Neuronal stem cell (in vitro differentiated cells): ENCODE measurements at regions not wholly inside any gene's neighbourhood (a gene's known extent, or its start where the extent isn't known, plus 50 kb on each side); places are given as distances from the start of the nearest gene placed in this dataset.

Experiments used
- DNase-seq: peaks from one replicate; pipeline ENCODE4 v3.0.0-alpha.2; 2013; ENCODE audit warnings: low spot score
- H2AFZ ChIP-seq: one replicate; pipeline ENCODE4 v1.6.1; 2013; ENCODE audit warnings: mild to moderate bottlenecking, low read length, inconsistent platforms
- H2AK5ac ChIP-seq: 2 replicates; pipeline ENCODE4 v1.6.1; 2013; ENCODE audit warnings: low read depth, mild to moderate bottlenecking, inconsistent platforms, low read length, moderate library complexity, mixed read lengths
- H2BK120ac ChIP-seq: 2 replicates; pipeline ENCODE4 v1.6.1; 2013; ENCODE audit warnings: low read depth, mild to moderate bottlenecking, inconsistent platforms, low read length, moderate library complexity, mixed read lengths
- H2BK12ac ChIP-seq: one replicate; pipeline ENCODE4 v1.6.1; 2013; ENCODE audit warnings: low read length, inconsistent platforms
- H2BK15ac ChIP-seq: 2 replicates; pipeline ENCODE4 v1.6.1; 2013; ENCODE audit warnings: mild to moderate bottlenecking, low read length, inconsistent platforms, mixed read lengths
- H2BK5ac ChIP-seq: one replicate; pipeline ENCODE4 v1.6.1; 2013; ENCODE audit warnings: inconsistent platforms, mild to moderate bottlenecking, low read length, moderate library complexity
- H3K14ac ChIP-seq: one replicate; pipeline ENCODE4 v1.6.1; 2013; ENCODE audit warnings: low read length, inconsistent platforms
- H3K18ac ChIP-seq: 2 replicates; pipeline ENCODE4 v1.6.1; 2013; ENCODE audit warnings: low read length, inconsistent platforms
- H3K23ac ChIP-seq: 2 replicates; pipeline ENCODE4 v1.6.1; 2013; ENCODE audit warnings: low read depth, mild to moderate bottlenecking, mixed read lengths, low read length, inconsistent platforms; ENCODE audit not compliant: poor library complexity
- H3K27ac ChIP-seq: replicated peaks from 3 replicates; pipeline ENCODE4 v1.5.1; 2013; ENCODE audit warnings: low read length, inconsistent platforms
- H3K27me3 ChIP-seq, 3 experiments: 2 replicates each; pipeline ENCODE4 v1.6.1; 2013; ENCODE audit warnings: low read length in 3 of 3, mild to moderate bottlenecking in 2 of 3, inconsistent platforms in 1 of 3, low read depth in 1 of 3, mixed read lengths in 1 of 3, moderate library complexity in 1 of 3; ENCODE audit not compliant: control insufficient read depth in 3 of 3, insufficient read depth in 3 of 3
- H3K36me3 ChIP-seq, 2 donors: replicated peaks in 1 of 2; 2 replicates each; pipeline ENCODE4 v1.6.1; 2013; ENCODE audit warnings: low read length in 2 of 2; ENCODE audit not compliant: control insufficient read depth in 2 of 2, insufficient read depth in 2 of 2
- H3K4ac ChIP-seq: 2 replicates; pipeline ENCODE4 v1.6.1; 2013; ENCODE audit warnings: inconsistent platforms, mild to moderate bottlenecking, low read length, moderate library complexity
- H3K4me1 ChIP-seq, 2 donors: 1 replicate in 1 of 2; 2 replicates in 1 of 2; pipeline ENCODE4 v1.6.1; 2013; ENCODE audit warnings: low read length in 2 of 2, low read depth in 1 of 2; ENCODE audit not compliant: control insufficient read depth in 2 of 2, insufficient read depth in 1 of 2
- H3K4me2 ChIP-seq: one replicate; pipeline ENCODE4 v1.6.1; 2013; ENCODE audit warnings: mild to moderate bottlenecking, low read length, inconsistent platforms; ENCODE audit not compliant: insufficient read depth, poor library complexity, severe bottlenecking
- H3K4me3 ChIP-seq, 2 donors: 2 replicates each; pipeline ENCODE4 v1.5.1; 2013; ENCODE audit warnings: low read length in 2 of 2, mild to moderate bottlenecking in 2 of 2, inconsistent platforms in 1 of 2, moderate library complexity in 1 of 2
- H3K79me1 ChIP-seq: one replicate; pipeline ENCODE4 v1.6.1; 2013; ENCODE audit warnings: low read depth, mild to moderate bottlenecking, inconsistent platforms, low read length, moderate library complexity
- H3K9ac ChIP-seq: one replicate; pipeline ENCODE4 v1.6.1; 2013; ENCODE audit warnings: mild to moderate bottlenecking, low read depth, low read length, inconsistent platforms; ENCODE audit not compliant: poor library complexity
- H3K9me3 ChIP-seq, 2 donors: replicated peaks in 1 of 2; 2 replicates each; pipeline versions ENCODE3 to v1.6.1; 2013; ENCODE audit warnings: low read length in 2 of 2, mild to moderate bottlenecking in 2 of 2, inconsistent platforms in 1 of 2, low read depth in 1 of 2, mixed read lengths in 1 of 2, moderate library complexity in 1 of 2; ENCODE audit not compliant: control insufficient read depth in 2 of 2, insufficient read depth in 1 of 2
- H4K8ac ChIP-seq: one replicate; pipeline ENCODE4 v1.6.1; 2013; ENCODE audit warnings: low read depth, mild to moderate bottlenecking, inconsistent platforms, low read length, moderate library complexity
- H4K91ac ChIP-seq: one replicate; pipeline ENCODE4 v1.6.1; 2013; ENCODE audit warnings: low read length, low read depth, mild to moderate bottlenecking, inconsistent platforms; ENCODE audit not compliant: poor library complexity
- WGBS, 2 donors: extraction: QIAGEN DNeasy Blood & Tissue Kit; methylation state at CpG; one replicate each; pipeline ENCODE4 v1.1.7; 2013; ENCODE audit warnings: missing lambda C conversion rate in 2 of 2, mixed read lengths in 1 of 2; ENCODE audit not compliant: insufficient read length in 2 of 2, insufficient replicate concordance in 1 of 2; ENCODE audit errors: extremely low coverage in 2 of 2; 5-methylcytosine and 5-hydroxymethylcytosine counted together

GRCh38 chrX:74119016-74119910 lies 184.7 kb upstream of the ZCCHC13 start:
- no peak overlapping the region for H3K14ac ChIP-seq
- no peak overlapping the region for H4K91ac ChIP-seq
- H2BK15ac ChIP-seq: no peak overlapping the region
- peaks cover 1 to 6% of the 10 kb centered on the region in 2 donors for H3K9me3 ChIP-seq
- no CpG with 5 or more reads among the region's 6 CpGs for WGBS, 2 donors
- H3K27ac ChIP-seq: no peak overlapping the region
- H3K4ac ChIP-seq: no peak overlapping the region
- H3K4me1 ChIP-seq: no peaks in the 10 kb centered on the region
- H3K36me3 ChIP-seq: peaks cover 0 to 4% of the 10 kb centered on the region in 2 donors
- DNase-seq: no peak
- no peak overlapping the region for H2AFZ ChIP-seq
- H4K8ac ChIP-seq: no peak overlapping the region
- no peak overlapping the region for H3K4me2 ChIP-seq
- no peak overlapping the region for H3K4me3 ChIP-seq
- H2BK12ac ChIP-seq: no peak overlapping the region
- H2AK5ac ChIP-seq: no peak overlapping the region
- no peak overlapping the region for H3K18ac ChIP-seq
- no peak overlapping the region for H2BK5ac ChIP-seq
- no peak overlapping the region for H3K9ac ChIP-seq
- H3K27me3 ChIP-seq: no peaks in the 10 kb centered on the region
- no peak overlapping the region for H3K23ac ChIP-seq
- no peak overlapping the region for H2BK120ac ChIP-seq
- no peaks in the 10 kb centered on the region for H3K79me1 ChIP-seq

DNA sequence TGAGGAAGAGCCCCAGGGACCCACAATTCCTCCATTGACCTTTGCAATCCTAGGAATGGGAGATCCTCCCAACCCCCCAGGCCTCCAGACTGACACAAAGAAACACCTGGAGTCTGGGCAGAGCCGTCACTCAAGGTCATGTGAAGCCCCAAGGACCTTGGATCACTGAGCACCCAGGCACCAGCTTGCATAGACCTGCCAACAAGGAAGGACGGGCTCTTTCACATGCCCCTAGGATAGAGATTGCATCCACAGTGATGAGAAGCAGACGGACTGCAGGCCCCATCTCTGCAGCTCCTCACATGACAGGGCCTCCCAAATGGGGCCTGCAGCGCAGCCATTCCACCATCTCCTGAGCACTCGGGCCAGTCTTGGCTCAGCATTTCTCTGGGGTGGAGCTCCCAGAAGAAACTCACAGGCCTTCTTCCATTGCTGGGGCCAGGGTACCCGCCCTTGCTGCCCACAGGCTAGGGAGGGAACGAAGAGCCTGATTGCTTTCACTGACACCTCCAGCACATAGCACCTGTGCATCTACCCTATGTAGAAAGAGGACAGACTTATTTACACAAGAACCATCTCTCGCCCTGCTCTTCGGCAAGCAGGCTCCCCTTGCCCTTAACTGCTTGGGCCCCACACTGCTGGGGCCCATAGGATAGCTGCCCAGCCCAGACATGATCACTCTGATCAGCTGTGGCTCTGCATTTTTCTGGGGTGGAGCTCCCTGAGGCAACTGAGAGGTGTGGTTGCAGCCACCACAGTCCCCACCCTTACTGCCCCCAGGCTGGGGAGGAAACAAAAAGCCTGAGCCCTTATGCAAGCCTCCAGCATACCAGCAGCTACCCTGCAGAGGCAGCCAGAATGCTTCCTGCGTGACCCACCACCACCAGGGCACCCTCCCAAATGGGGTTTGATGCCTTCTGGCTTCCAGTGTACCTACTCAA lies 185.7 kb upstream of the ZCCHC13 start:
- Histone ChIP-seq H4K91ac (no peak overlapping the region), H3K4ac (no peak overlapping the region), H3K23ac (no peak overlapping the region), H3K9me3 (peaks cover 1 to 6% of the 10 kb centered on the region in 2 donors), H3K9ac (no peak overlapping the region), H3K27me3 (no peaks in the 10 kb centered on the region), H3K27ac (no peak overlapping the region), H3K79me1 (no peaks in the 10 kb centered on the region), H3K4me2 (no peak overlapping the region), H4K8ac (no peak overlapping the region), H3K36me3 (peaks cover 0 to 4% of the 10 kb centered on the region in 2 donors), H2BK15ac (no peak overlapping the region), H2AK5ac (no peak overlapping the region), H2BK12ac (no peak overlapping the region), H2BK120ac (no peak overlapping the region), H3K14ac (no peak overlapping the region), H3K18ac (no peak overlapping the region), H3K4me1 (no peaks in the 10 kb centered on the region), H2BK5ac (no peak overlapping the region), H2AFZ (no peak overlapping the region), H3K4me3 (no peak overlapping the region)
- no CpG with 5 or more reads among the region's 10 CpGs for WGBS, 2 donors
- no peak for DNase-seq

GRCh38 chrX:74111245-74111644 lies 192.7 kb upstream of the ZCCHC13 start:
- no peak overlapping the region for H4K91ac ChIP-seq
- H2BK15ac ChIP-seq: no peak overlapping the region
- H3K18ac ChIP-seq: no peak overlapping the region
- no peak overlapping the region for H3K4me2 ChIP-seq
- no peaks in the 10 kb centered on the region for H3K9me3 ChIP-seq
- H3K14ac ChIP-seq: no peak overlapping the region
- no peak overlapping the region for H3K23ac ChIP-seq
- no peak overlapping the region for H2BK5ac ChIP-seq
- no peaks in the 10 kb centered on the region for H3K4me1 ChIP-seq
- no peak overlapping the region for H2BK12ac ChIP-seq
- H3K27me3 ChIP-seq: no peaks in the 10 kb centered on the region
- no peak overlapping the region for H3K4me3 ChIP-seq
- no peak overlapping the region for H3K4ac ChIP-seq
- H3K27ac ChIP-seq: no peak overlapping the region
- no peak overlapping the region for H4K8ac ChIP-seq
- no peak overlapping the region for H3K9ac ChIP-seq
- H2AFZ ChIP-seq: no peak overlapping the region
- H3K36me3 ChIP-seq: no peaks in the 10 kb centered on the region
- no peak overlapping the region for H2BK120ac ChIP-seq
- no peaks in the 10 kb centered on the region for H3K79me1 ChIP-seq
- DNase-seq: no peak
- no peak overlapping the region for H2AK5ac ChIP-seq

DNA sequence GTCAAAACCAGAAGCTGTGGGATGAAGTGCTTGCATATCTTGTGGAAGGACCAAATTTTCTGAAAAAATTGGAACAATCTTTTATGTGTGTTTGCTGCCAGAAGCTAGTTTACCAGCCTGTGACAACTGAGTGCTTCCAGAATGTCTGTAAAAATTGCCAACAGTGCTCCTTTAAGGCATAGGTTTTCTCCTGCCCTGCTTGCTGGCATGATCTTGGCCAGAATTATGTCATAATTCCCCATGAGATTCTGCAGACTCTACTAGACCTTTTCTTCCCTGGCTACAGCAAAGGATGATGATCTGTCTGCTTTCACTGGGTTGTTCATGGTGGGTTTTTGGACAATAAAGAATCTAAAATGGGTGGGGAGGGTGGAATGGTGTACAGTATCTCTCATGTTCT lies 196.3 kb upstream of the ZCCHC13 start:
- H3K36me3 ChIP-seq: peaks cover 0 to 2% of the 10 kb centered on the region in 2 donors
- H3K4ac ChIP-seq: no peak overlapping the region
- no peak overlapping the region for H2BK5ac ChIP-seq
- H2BK12ac ChIP-seq: no peak overlapping the region
- no peak overlapping the region for H2BK120ac ChIP-seq
- no peaks in the 10 kb centered on the region for H3K4me1 ChIP-seq
- no peaks in the 10 kb centered on the region for H3K27me3 ChIP-seq
- peaks cover 0 to 7% of the 10 kb centered on the region in 2 donors for H3K9me3 ChIP-seq
- no peak overlapping the region for H3K14ac ChIP-seq
- no peak overlapping the region for H3K18ac ChIP-seq
- DNase-seq: no peak
- no peak overlapping the region for H3K9ac ChIP-seq
- no peak overlapping the region for H3K4me3 ChIP-seq
- no peak overlapping the region for H2AFZ ChIP-seq
- no peak overlapping the region for H3K23ac ChIP-seq
- H4K8ac ChIP-seq: no peak overlapping the region
- H2AK5ac ChIP-seq: no peak overlapping the region
- H3K79me1 ChIP-seq: no peaks in the 10 kb centered on the region
- no peak overlapping the region for H3K4me2 ChIP-seq
- H3K27ac ChIP-seq: no peak overlapping the region
- H4K91ac ChIP-seq: no peak overlapping the region
- no peak overlapping the region for H2BK15ac ChIP-seq
